ENCODE measurements at regions not wholly inside any gene's neighbourhood (a gene's known extent, or its start where the extent isn't known, plus 50 kb on each side); places are given as distances from the start of the nearest gene placed in this dataset.

DNA sequence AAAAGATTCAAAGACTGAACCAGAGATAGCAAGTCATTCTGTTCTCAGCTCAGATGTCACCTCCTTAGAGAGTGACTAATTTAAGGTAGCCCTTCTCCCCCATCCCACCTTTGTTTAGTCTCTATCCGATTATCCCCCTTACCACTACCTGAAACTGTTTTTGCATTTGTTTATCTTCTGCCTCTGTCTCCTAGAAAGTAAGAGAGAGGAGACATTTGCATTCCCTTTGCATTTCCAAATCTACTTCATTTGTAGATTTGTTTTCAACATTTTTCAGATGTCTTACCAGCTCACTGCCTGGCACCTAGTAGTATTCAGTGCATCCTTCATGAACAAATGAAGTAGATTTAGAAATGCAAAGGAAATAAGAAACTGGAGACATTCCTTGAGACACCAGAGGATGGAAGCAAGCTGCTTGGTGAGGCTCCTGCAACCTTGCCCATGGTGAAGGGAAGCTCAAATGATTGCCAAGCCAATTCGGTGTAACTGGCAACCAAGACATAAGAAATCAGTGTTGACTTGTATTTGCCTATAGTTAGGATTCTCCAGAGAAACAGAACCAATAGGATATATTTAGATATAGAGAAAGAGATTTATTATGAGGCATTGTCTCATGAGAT lies 385.7 kb downstream of the STK39 start:
- no peak for DNase-seq (ENCODE audit: low read depth in 1 of 2, low spot score in 2 of 2)
- Histone ChIP-seq H2BK15ac (ENCODE audit: low read length) (no peak overlapping the region), H3K27me3 (replicated peaks in 1 of 4; ENCODE audit: control insufficient read depth in 3 of 4, extremely low read depth in 1 of 4, insufficient read depth in 3 of 4, low read length in 3 of 4) (no peaks in the 10 kb centered on the region), H4K5ac (ENCODE audit: insufficient read length, low read depth, low read length) (peak overlapping the region; percentile 75), H3K23ac (ENCODE audit: insufficient read length) (no peak overlapping the region), H3K9ac (replicated peaks in 1 of 4; ENCODE audit: extremely low read depth in 1 of 4, low read depth in 3 of 4, low read length in 3 of 4) (no peak overlapping the region), H4K91ac (replicated peaks; ENCODE audit: insufficient read length, low read length) (peak overlapping the region; percentile 86), H3K9me3 (ENCODE audit: insufficient read depth in 2 of 2, low read depth in 1 of 2, low read length in 1 of 2) (peaks cover 15 to 17% of the 10 kb centered on the region in 2 experiments), H3K4ac (replicated peaks; ENCODE audit: insufficient read length, low read depth, low read length) (no peak overlapping the region), H3K4me2 (ENCODE audit: insufficient read depth in 1 of 2, low read depth in 2 of 2, low read length in 2 of 2) (peak overlapping the region; percentile 42 to 51), H3K14ac (ENCODE audit: insufficient read length) (no peak overlapping the region), H3K4me3 (ENCODE audit: extremely low read depth in 1 of 4, insufficient read depth in 2 of 4, low read depth in 3 of 4, low read length in 4 of 4) (peak overlapping the region in 1 of 4 experiments; percentile 34; a peak in 1 of 8 replicates), H3K4me1 (replicated peaks in 1 of 4; ENCODE audit: control insufficient read depth in 3 of 4, insufficient read depth in 4 of 4, low read length in 3 of 4) (peaks cover 0 to 18% (median 3%) of the 10 kb centered on the region in 4 experiments; a peak in 5 of 7 replicates), H3K79me1 (ENCODE audit: low read depth, low read length) (no peaks in the 10 kb centered on the region), H2BK120ac (replicated peaks; ENCODE audit: low read depth, low read length) (peak overlapping the region; percentile 21), H4K20me1 (replicated peaks in 1 of 2; ENCODE audit: control insufficient read depth in 1 of 2, insufficient read depth in 2 of 2, low read length in 2 of 2) (no peaks in the 10 kb centered on the region), H3K27ac (ENCODE audit: low read depth, low read length) (peak overlapping the region; percentile 51; the same call in 1 of the 2 replicates), H2BK12ac (ENCODE audit: low read depth, low read length) (peak overlapping the region; percentile 89), H2AK5ac (ENCODE audit: low read depth, low read length) (peak overlapping the region; percentile 82; the same call in 1 of the 2 replicates), H3K23me2 (ENCODE audit: low read depth, low read length) (no peaks in the 10 kb centered on the region), H3K79me2 (ENCODE audit: control insufficient read depth in 1 of 2, insufficient read depth in 2 of 2, low read length in 2 of 2) (no peaks in the 10 kb centered on the region), H2BK20ac (ENCODE audit: low read length) (no peak overlapping the region), H4K8ac (ENCODE audit: extremely low read depth, insufficient read depth, low read length) (no peak overlapping the region), H3K18ac (ENCODE audit: extremely low read depth, low read length) (peak overlapping the region; percentile 74; the same call in 1 of the 2 replicates), H3K56ac (replicated peaks; ENCODE audit: insufficient read length, low read depth, low read length) (no peak overlapping the region), H3K36me3 (ENCODE audit: control insufficient read depth in 2 of 4, insufficient read depth in 4 of 4, low read length in 3 of 4) (peaks cover 0 to 14% (median 6%) of the 10 kb centered on the region in 4 experiments; a peak in 4 of 8 replicates), H2AFZ (ENCODE audit: low read length) (no peak overlapping the region), H2BK5ac (ENCODE audit: low read depth, low read length) (peak overlapping the region; percentile 91)
- POLR2A ChIA-PET (ENCODE audit: partially characterized antibody), result interaction anchor here (1.3 to 1.9 kb wide), 2 partner anchors 17 to 19 kb away, joined by 3 to 5 read pairs; no protein-coding TSS in a partner anchor
- CTCF ChIA-PET (ENCODE audit: partially characterized antibody), result interaction anchor here (1.0 to 1.5 kb wide), 5 partner anchors 9 to 191 kb away, joined by 3 to 11 read pairs (median 3); no protein-coding TSS in a partner anchor
- peak; percentile 76 for FAIRE-seq
- 26% methylated on average over 2 of the region's 2 CpGs; no CpG with 5 or more reads in 1 of the 2 experiments for WGBS, 2 experiments (ENCODE audit: extremely low coverage in 1 of 2, insufficient coverage in 1 of 2, insufficient read length in 1 of 2, insufficient replicate concordance in 2 of 2, low coverage in 1 of 2, low lambda C conversion rate in 2 of 2, missing lambda C conversion rate in 1 of 2)
- TF ChIP-seq RNF2 (IDR thresholded peaks at IDR 0.05; ENCODE audit: borderline replicate concordance, low read depth, low read length, missing control alignments, poor library complexity, severe bottlenecking), result no peak
- no peak for TF ChIP-seq SP2 (IDR thresholded peaks at IDR 0.05; ENCODE audit: low read length)
- TF ChIP-seq CTBP2 (IDR thresholded peaks at IDR 0.05; ENCODE audit: borderline replicate concordance, insufficient read depth, insufficient read length, low read length), result no peak
- TF ChIP-seq, protein P1, sequence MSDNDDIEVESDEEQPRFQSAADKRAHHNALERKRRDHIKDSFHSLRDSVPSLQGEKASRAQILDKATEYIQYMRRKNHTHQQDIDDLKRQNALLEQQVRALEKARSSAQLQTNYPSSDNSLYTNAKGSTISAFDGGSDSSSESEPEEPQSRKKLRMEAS (IDR thresholded peaks at IDR 0.05), result no peak
- TF ChIP-seq SRF (IDR thresholded peaks at IDR 0.05; ENCODE audit: low read depth, low read length), result no peak
- peak; percentile 61 for TF ChIP-seq SP1 (IDR thresholded peaks at IDR 0.05; ENCODE audit: low read depth, low read length)
- TF ChIP-seq PHF8 (conservative IDR thresholded peaks at IDR 0.05; ENCODE audit: low read depth, low read length), result no peak
- no peak for TF ChIP-seq MAFK (IDR thresholded peaks at IDR 0.05; ENCODE audit: low read depth, low read length)
- no peak for TF ChIP-seq TAF7 (optimal IDR thresholded peaks at IDR 0.05; ENCODE audit: borderline replicate concordance, low read depth, low read length)
- TF ChIP-seq, protein P2, sequence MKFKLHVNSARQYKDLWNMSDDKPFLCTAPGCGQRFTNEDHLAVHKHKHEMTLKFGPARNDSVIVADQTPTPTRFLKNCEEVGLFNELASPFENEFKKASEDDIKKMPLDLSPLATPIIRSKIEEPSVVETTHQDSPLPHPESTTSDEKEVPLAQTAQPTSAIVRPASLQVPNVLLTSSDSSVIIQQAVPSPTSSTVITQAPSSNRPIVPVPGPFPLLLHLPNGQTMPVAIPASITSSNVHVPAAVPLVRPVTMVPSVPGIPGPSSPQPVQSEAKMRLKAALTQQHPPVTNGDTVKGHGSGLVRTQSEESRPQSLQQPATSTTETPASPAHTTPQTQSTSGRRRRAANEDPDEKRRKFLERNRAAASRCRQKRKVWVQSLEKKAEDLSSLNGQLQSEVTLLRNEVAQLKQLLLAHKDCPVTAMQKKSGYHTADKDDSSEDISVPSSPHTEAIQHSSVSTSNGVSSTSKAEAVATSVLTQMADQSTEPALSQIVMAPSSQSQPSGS (IDR thresholded peaks at IDR 0.05; ENCODE audit: low read length), result no peak
